ENCODE measurements at regions not wholly inside any gene's neighbourhood (a gene's known extent, or its start where the extent isn't known, plus 50 kb on each side); places are given as distances from the start of the nearest gene placed in this dataset.
"Not testable (repeated sequence)": the region's sequence is repeated elsewhere in the genome, so short reads cannot be mapped to it uniquely, and the experiment has no call there.

- Histone ChIP-seq H3K27me3 (no peaks in the 10 kb centered on the region), H3K4me3 (no peak overlapping the region), H3K9me3 (no peaks in the 10 kb centered on the region), H3K4me1 (no peaks in the 10 kb centered on the region), H3K36me3 (replicated peaks in 1 of 2; ENCODE audit: insufficient read depth in 1 of 2, low read depth in 2 of 2) (no peaks in the 10 kb centered on the region), H3K27ac (no peak overlapping the region)
- intact Hi-C loops (cut with DNase I) = loop anchor here (10.0 kb wide), 1 partner anchor 160 kb away; no protein-coding TSS in a partner anchor
- no peak for ATAC-seq
- TF ChIP-seq POLR2A (IDR thresholded peaks at IDR 0.05) = no peak
- TF ChIP-seq CTCF (IDR thresholded peaks at IDR 0.05) = no peak
- WGBS, 2 donors = 60 to 78% methylated on average over 3 of the region's 3 CpGs
- no peak for DNase-seq
Measured at GRCh38 chr13:33554919-33555791, 262.8 kb upstream of the RFC3 start.

- WGBS, 2 donors = 100% methylated on average over 1 of the region's 1 CpG
- Histone ChIP-seq H3K27me3 (no peaks in the 10 kb centered on the region), H3K9me3 (no peaks in the 10 kb centered on the region), H3K4me1 (no peaks in the 10 kb centered on the region), H3K4me3 (no peak overlapping the region), H3K27ac (no peak overlapping the region), H3K36me3 (replicated peaks in 1 of 2; ENCODE audit: insufficient read depth in 1 of 2, low read depth in 2 of 2) (no peaks in the 10 kb centered on the region)
- intact Hi-C loops (cut with DNase I) = loop anchor here (10.0 kb wide), 1 partner anchor 158 kb away; no protein-coding TSS in a partner anchor
- no peak for DNase-seq
- ATAC-seq = no peak
- TF ChIP-seq CTCF (IDR thresholded peaks at IDR 0.05) = no peak
- no peak for TF ChIP-seq POLR2A (IDR thresholded peaks at IDR 0.05)
Measured at GRCh38 chr13:33556828-33557227, 261.1 kb upstream of the RFC3 start.

GRCh38 chr13:33560726-33561125 is 257.2 kb upstream of the RFC3 start:
- Histone ChIP-seq H3K27me3 (no peaks in the 10 kb centered on the region), H3K4me1 (no peaks in the 10 kb centered on the region), H3K36me3 (replicated peaks in 1 of 2; ENCODE audit: insufficient read depth in 1 of 2, low read depth in 2 of 2) (no peaks in the 10 kb centered on the region), H3K4me3 (no peak overlapping the region), H3K27ac (no peak overlapping the region), H3K9me3 (no peaks in the 10 kb centered on the region)
- ATAC-seq (no peak), DNase-seq (no peak)
- intact Hi-C loops (cut with DNase I) = no loop called here
- no peak for TF ChIP-seq CTCF (IDR thresholded peaks at IDR 0.05)

GRCh38 chr13:33561627-33562026 is 256.3 kb upstream of the RFC3 start:
- Histone ChIP-seq H3K36me3 (replicated peaks in 1 of 2; ENCODE audit: insufficient read depth in 1 of 2, low read depth in 2 of 2) (no peaks in the 10 kb centered on the region), H3K9me3 (no peaks in the 10 kb centered on the region), H3K4me3 (no peak overlapping the region), H3K4me1 (no peaks in the 10 kb centered on the region), H3K27me3 (no peaks in the 10 kb centered on the region), H3K27ac (no peak overlapping the region)
- ATAC-seq (no peak), DNase-seq (no peak)
- TF ChIP-seq POLR2A (IDR thresholded peaks at IDR 0.05) (no peak), CTCF (IDR thresholded peaks at IDR 0.05) (no peak)
- 65 to 70% methylated on average over 2 of the region's 2 CpGs for WGBS, 2 donors
- intact Hi-C loops (cut with DNase I) = no loop called here

- no peak for ATAC-seq
- no peak for DNase-seq
- no peaks in the 10 kb centered on the region for H3K27me3 ChIP-seq
- no peaks in the 10 kb centered on the region for H3K36me3 ChIP-seq (replicated peaks in 1 of 2; ENCODE audit: insufficient read depth in 1 of 2, low read depth in 2 of 2)
- WGBS, 2 donors = 89 to 100% methylated on average over 1 of the region's 1 CpG
- no peaks in the 10 kb centered on the region for H3K4me1 ChIP-seq
- H3K4me3 ChIP-seq = no peak overlapping the region
- no peaks in the 10 kb centered on the region for H3K9me3 ChIP-seq
- TF ChIP-seq CTCF (IDR thresholded peaks at IDR 0.05) = no peak
- TF ChIP-seq POLR2A (IDR thresholded peaks at IDR 0.05) = no peak
- intact Hi-C loops (cut with DNase I) = no loop called here
- no peak overlapping the region for H3K27ac ChIP-seq
Measured at GRCh38 chr13:33571618-33572017, 246.3 kb upstream of the RFC3 start.

- H3K27ac ChIP-seq; H3K4me3 ChIP-seq; ATAC-seq; H3K36me3 ChIP-seq (replicated peaks in 1 of 2; ENCODE audit: insufficient read depth in 1 of 2, low read depth in 2 of 2); DNase-seq; H3K27me3 ChIP-seq; H3K4me1 ChIP-seq; H3K9me3 ChIP-seq; intact Hi-C loops (cut with DNase I): not testable (repeated sequence)
- 80 to 90% methylated on average over 2 of the region's 2 CpGs for WGBS, 2 donors
Measured at GRCh38 chr13:33572322-33572721, 245.6 kb upstream of the RFC3 start.
